ENCODE measurements at regions not wholly inside any gene's neighbourhood (a gene's known extent, or its start where the extent isn't known, plus 50 kb on each side); places are given as distances from the start of the nearest gene placed in this dataset.

GRCh38 chr20:12928358-12928754 lies 80.4 kb upstream of the SPTLC3 start:
- TF ChIP-seq, protein P1, sequence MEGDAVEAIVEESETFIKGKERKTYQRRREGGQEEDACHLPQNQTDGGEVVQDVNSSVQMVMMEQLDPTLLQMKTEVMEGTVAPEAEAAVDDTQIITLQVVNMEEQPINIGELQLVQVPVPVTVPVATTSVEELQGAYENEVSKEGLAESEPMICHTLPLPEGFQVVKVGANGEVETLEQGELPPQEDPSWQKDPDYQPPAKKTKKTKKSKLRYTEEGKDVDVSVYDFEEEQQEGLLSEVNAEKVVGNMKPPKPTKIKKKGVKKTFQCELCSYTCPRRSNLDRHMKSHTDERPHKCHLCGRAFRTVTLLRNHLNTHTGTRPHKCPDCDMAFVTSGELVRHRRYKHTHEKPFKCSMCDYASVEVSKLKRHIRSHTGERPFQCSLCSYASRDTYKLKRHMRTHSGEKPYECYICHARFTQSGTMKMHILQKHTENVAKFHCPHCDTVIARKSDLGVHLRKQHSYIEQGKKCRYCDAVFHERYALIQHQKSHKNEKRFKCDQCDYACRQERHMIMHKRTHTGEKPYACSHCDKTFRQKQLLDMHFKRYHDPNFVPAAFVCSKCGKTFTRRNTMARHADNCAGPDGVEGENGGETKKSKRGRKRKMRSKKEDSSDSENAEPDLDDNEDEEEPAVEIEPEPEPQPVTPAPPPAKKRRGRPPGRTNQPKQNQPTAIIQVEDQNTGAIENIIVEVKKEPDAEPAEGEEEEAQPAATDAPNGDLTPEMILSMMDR (IDR thresholded peaks at IDR 0.05; ENCODE audit: low read depth, low read length, missing control alignments) = no peak
- no peak overlapping the region for H3K4me3 ChIP-seq (replicated peaks; ENCODE audit: low read depth, low read length)
- DNase-seq (ENCODE audit: extremely low read depth, low read depth) = no peak

- TF ChIP-seq, protein P1 (IDR thresholded peaks at IDR 0.05; ENCODE audit: low read depth, low read length, missing control alignments) = no peak
- DNase-seq (ENCODE audit: extremely low read depth, low read depth) = peak; percentile 10
- no peak overlapping the region for H3K4me3 ChIP-seq (replicated peaks; ENCODE audit: low read depth, low read length)
Observed at GRCh38 chr20:12928755-12929401, 79.9 kb upstream of the SPTLC3 start.

DNA sequence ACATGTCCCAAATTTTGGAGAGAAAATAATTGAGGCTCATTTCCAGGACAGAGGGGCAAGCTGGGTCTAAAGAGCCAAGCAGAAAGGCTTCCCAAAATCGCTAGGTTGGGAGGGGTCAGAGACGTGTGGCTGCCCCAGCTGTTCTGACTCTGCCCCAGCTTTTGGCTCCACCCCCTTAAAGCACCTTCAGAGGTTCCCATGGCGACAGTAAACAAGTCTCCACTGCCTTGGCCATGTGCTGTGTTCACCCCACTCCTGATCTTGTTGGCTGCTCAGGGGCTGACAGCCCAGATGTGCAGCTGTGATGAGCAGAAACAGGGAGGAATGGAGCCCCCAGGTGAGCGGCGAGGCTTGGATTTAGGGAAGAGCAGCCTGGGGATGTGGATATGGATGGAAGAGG lies 72.8 kb upstream of the SPTLC3 start:
- TF ChIP-seq, protein P1 (IDR thresholded peaks at IDR 0.05; ENCODE audit: low read depth, low read length, missing control alignments) = no peak
- no peak for DNase-seq (ENCODE audit: extremely low read depth, low read depth)
- H3K4me3 ChIP-seq (replicated peaks; ENCODE audit: low read depth, low read length) = no peak overlapping the region

DNA sequence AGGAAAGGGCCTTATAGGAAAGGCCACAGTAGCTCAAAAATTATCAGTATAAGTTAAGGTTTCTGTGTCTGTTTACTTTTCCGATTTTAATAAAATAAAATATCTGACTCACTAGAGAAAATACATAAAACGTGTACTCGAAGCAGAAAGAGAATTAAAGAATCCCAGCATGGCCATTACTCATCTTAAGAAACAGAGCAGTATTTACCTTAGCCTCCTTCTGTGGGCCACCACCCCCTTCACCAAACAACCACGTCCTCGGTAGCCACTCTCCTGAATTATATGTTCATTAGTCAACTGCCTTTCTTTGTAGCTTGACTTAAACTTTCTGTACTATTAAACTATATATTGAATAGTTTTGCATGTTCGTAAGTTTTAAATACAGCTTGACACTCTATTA lies 72.2 kb upstream of the SPTLC3 start:
- TF ChIP-seq, protein P1 (IDR thresholded peaks at IDR 0.05; ENCODE audit: low read depth, low read length, missing control alignments) = no peak
- no peak for DNase-seq (ENCODE audit: extremely low read depth, low read depth)
- no peak overlapping the region for H3K4me3 ChIP-seq (replicated peaks; ENCODE audit: low read depth, low read length)

GRCh38 chr20:12941025-12941424 lies 67.7 kb upstream of the SPTLC3 start:
- DNase-seq (ENCODE audit: extremely low read depth, low read depth) = no peak
- TF ChIP-seq, protein P1 (IDR thresholded peaks at IDR 0.05; ENCODE audit: low read depth, low read length, missing control alignments) = no peak
- no peak overlapping the region for H3K4me3 ChIP-seq (replicated peaks; ENCODE audit: low read depth, low read length)

DNA sequence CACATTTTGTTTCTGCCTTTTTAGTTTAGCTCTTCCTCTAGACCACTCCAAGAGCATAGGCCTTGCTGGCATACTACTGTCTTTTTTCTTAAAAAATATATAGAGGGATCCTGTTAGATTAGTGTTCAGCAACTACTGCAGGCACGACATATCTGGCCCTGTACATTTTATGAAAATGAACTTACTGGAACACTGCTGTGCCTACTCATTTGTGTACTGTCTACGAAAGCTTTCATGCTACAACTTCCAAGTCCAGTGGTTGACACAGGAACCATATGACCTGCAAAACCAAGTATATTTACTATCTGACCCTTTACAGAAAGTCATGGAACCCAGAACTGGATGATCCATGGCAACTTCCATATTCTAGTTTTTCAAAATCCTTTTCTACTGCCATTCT lies 66.6 kb upstream of the SPTLC3 start:
- H3K4me3 ChIP-seq (replicated peaks; ENCODE audit: low read depth, low read length) = no peak overlapping the region
- DNase-seq (ENCODE audit: extremely low read depth, low read depth) = no peak
- TF ChIP-seq, protein P1 (IDR thresholded peaks at IDR 0.05; ENCODE audit: low read depth, low read length, missing control alignments) = no peak

- no peak for DNase-seq (ENCODE audit: extremely low read depth, low read depth)
- no peak overlapping the region for H3K4me3 ChIP-seq (replicated peaks; ENCODE audit: low read depth, low read length)
- TF ChIP-seq, protein P1 (IDR thresholded peaks at IDR 0.05; ENCODE audit: low read depth, low read length, missing control alignments) = no peak
Observed at GRCh38 chr20:12946789-12947188, 62.0 kb upstream of the SPTLC3 start.
